HepG2 (cell line): ENCODE measurements at regions not wholly inside any gene's neighbourhood (a gene's known extent, or its start where the extent isn't known, plus 50 kb on each side); places are given as distances from the start of the nearest gene placed in this dataset.

Source experiments
- ATAC-seq: fragments of 200-7000 bp; cut with Tn5 transposase; 3 replicates; pipeline ENCODE4 v1.9.1; 2020; ENCODE audit warnings: mild to moderate bottlenecking, moderate library complexity
- BruUV-seq: library from RNA; stranded (reverse); fragments of 400-500 nt; replicated peaks from 2 replicates; lab custom pipeline; 2021; lab: Mats Ljungman, UMichigan
- CTCF ChIA-PET: fragments of 300-600 bp; formaldehyde crosslinking; extraction: SDS; loops from one replicate; lab custom pipeline; 2021; ENCODE audit warnings: low total read pairs, inconsistent platforms, low intra/inter-chr PET ratio; lab: Yijun Ruan, JAX
- POLR2A ChIA-PET: fragments of 350-600 bp; sonication (Branson Sonifier 250); formaldehyde crosslinking; loops from one replicate; lab custom pipeline; 2020; ENCODE audit warnings: antibody characterized with exemption, inconsistent platforms; lab: Yijun Ruan, JAX
- DNase-seq: peaks from one replicate; pipeline ENCODE4 v3.0.0-alpha.2; 2015; ENCODE audit warnings: low spot score
- FAIRE-seq: peaks from 3 replicates; lab custom pipeline; 2011; peaks lifted over from hg19 to GRCh38; lab: Jason Lieb, UNC
- H2AFZ ChIP-seq: one replicate; pipeline ENCODE4 v1.6.1; 2011; ENCODE audit warnings: low read length, inconsistent platforms
- H3K27ac ChIP-seq: fragments of 300-600 bp; 3 replicates; pipeline ENCODE4 v1.8.0; 2011; ENCODE audit warnings: mixed run types, mild to moderate bottlenecking, mixed read lengths, low read length, inconsistent platforms; ENCODE audit not compliant: insufficient read depth; ENCODE audit errors: extremely low read length
- H3K27me3 ChIP-seq, 2 experiments: fragments of 200-600 bp in 1 of 2; 2 replicates in 1 of 2; 3 replicates in 1 of 2; pipeline versions ENCODE4 v1.6.0 to v1.8.0; 2011; ENCODE audit warnings: low read length in 2 of 2, mild to moderate bottlenecking in 2 of 2, moderate library complexity in 2 of 2, inconsistent platforms in 1 of 2; ENCODE audit not compliant: insufficient read depth in 2 of 2, control insufficient read depth in 1 of 2
- H3K36me3 ChIP-seq, 2 experiments: fragments of 200-600 bp in 1 of 2; replicated peaks in 1 of 2; 2 replicates in 1 of 2; 3 replicates in 1 of 2; pipeline versions ENCODE4 v1.5.1 to v1.8.0; 2011; ENCODE audit warnings: low read length in 2 of 2, inconsistent platforms in 1 of 2; ENCODE audit not compliant: insufficient read depth in 2 of 2, control insufficient read depth in 1 of 2
- H3K4me1 ChIP-seq: 2 replicates; pipeline ENCODE4 v1.5.1; 2012; ENCODE audit warnings: low read length, inconsistent platforms; ENCODE audit not compliant: insufficient read depth
- H3K4me2 ChIP-seq: 2 replicates; pipeline ENCODE4 v1.6.0; 2011; ENCODE audit warnings: low read depth, low read length, inconsistent platforms
- H3K4me3 ChIP-seq, 3 experiments: fragments of 200-600 bp in 1 of 3; sonication (generic), shearing (Covaris generic) in 1 of 3; replicated peaks in 1 of 3; 2 replicates each; pipeline ENCODE4 v1.5.1; 2011 to 2016; ENCODE audit warnings: low read length in 3 of 3, inconsistent platforms in 2 of 3, low read depth in 2 of 3, mild to moderate bottlenecking in 2 of 3, control low read depth in 1 of 3, mixed read lengths in 1 of 3; ENCODE audit not compliant: insufficient read depth in 1 of 3
- H3K79me2 ChIP-seq: one replicate; pipeline ENCODE4 v1.6.1; 2011; ENCODE audit warnings: low read length, inconsistent platforms; ENCODE audit not compliant: insufficient read depth
- H3K9ac ChIP-seq: 2 replicates; pipeline ENCODE4 v1.6.0; 2011; ENCODE audit warnings: mild to moderate bottlenecking, low read depth, low read length, inconsistent platforms; ENCODE audit not compliant: insufficient read depth
- H3K9me3 ChIP-seq: 2 replicates; pipeline ENCODE4 v1.5.1; 2012; ENCODE audit warnings: mild to moderate bottlenecking, low read length
- H4K20me1 ChIP-seq: 2 replicates; pipeline ENCODE4 v1.6.0; 2011; ENCODE audit warnings: inconsistent platforms, mild to moderate bottlenecking, low read length, moderate library complexity; ENCODE audit not compliant: insufficient read depth
- ATF1 ChIP-seq: IDR thresholded peaks from 2 replicates; pipeline ENCODE4 v1.6.1; 2016; ENCODE audit warnings: mild to moderate bottlenecking, control low read depth
- BRD4 ChIP-seq: sonication (generic); formaldehyde crosslinking; IDR thresholded peaks from 2 replicates; pipeline ENCODE4 v1.4.0; 2020; ENCODE audit warnings: missing genetic modification reagents
- CBX2 ChIP-seq, 2 experiments: fragments of 200-600 bp in 1 of 2; sonication (generic); formaldehyde crosslinking in 1 of 2; IDR thresholded peaks; 2 replicates each; pipeline versions ENCODE4 v1.7.0 to v1.8.1; 2018 to 2022; ENCODE audit warnings: low read depth in 2 of 2, low read length in 1 of 2, mild to moderate bottlenecking in 1 of 2, missing genetic modification reagents in 1 of 2
- ESRRA ChIP-seq: sonication (generic); formaldehyde crosslinking; IDR thresholded peaks from 2 replicates; pipeline ENCODE4 v1.5.1; 2020; ENCODE audit warnings: mild to moderate bottlenecking, low read depth, missing genetic modification reagents
- GABPA ChIP-seq, 2 experiments: IDR thresholded peaks; 2 replicates each; pipeline ENCODE4 v1.6.1; 2011 to 2016; ENCODE audit warnings: low read depth in 2 of 2, low read length in 1 of 2, missing biosample characterization in 1 of 2, missing genetic modification characterization in 1 of 2
- ISX ChIP-seq: sonication (generic); formaldehyde crosslinking; conservative IDR thresholded peaks from 2 replicates; pipeline ENCODE4 v1.5.0; 2020; ENCODE audit warnings: missing genetic modification reagents
- NFKBIZ ChIP-seq: IDR thresholded peaks from 2 replicates; pipeline ENCODE4 v1.6.1; 2018; ENCODE audit warnings: missing genetic modification reagents, missing compliant biosample characterization
- NFYC ChIP-seq: IDR thresholded peaks from 2 replicates; pipeline ENCODE4 v1.6.1; 2016; ENCODE audit warnings: missing genetic modification reagents, missing compliant biosample characterization
- NKX3-1 ChIP-seq: sonication (generic); formaldehyde crosslinking; IDR thresholded peaks from 2 replicates; pipeline ENCODE4 v1.5.0; 2020; ENCODE audit warnings: missing genetic modification reagents
- PAX8 ChIP-seq: sonication (generic); formaldehyde crosslinking; IDR thresholded peaks from 2 replicates; pipeline ENCODE4 v1.8.0; 2022; ENCODE audit warnings: mild to moderate bottlenecking, missing genetic modification reagents, borderline replicate concordance
- PPARG ChIP-seq: conservative IDR thresholded peaks from 2 replicates; pipeline ENCODE4 v1.6.1; 2016; ENCODE audit warnings: missing biosample characterization, missing genetic modification reagents
- SRF ChIP-seq: IDR thresholded peaks from 2 replicates; pipeline ENCODE4 v1.6.1; 2011; ENCODE audit warnings: mild to moderate bottlenecking, low read depth, low read length, moderate library complexity
- STAG1 ChIP-seq: sonication (generic); formaldehyde crosslinking; IDR thresholded peaks from 2 replicates; pipeline ENCODE4 v1.4.0; 2020; ENCODE audit warnings: missing genetic modification reagents
- ZNF121 ChIP-seq: sonication (generic); formaldehyde crosslinking; IDR thresholded peaks from 2 replicates; pipeline ENCODE4 v1.5.0; 2020; ENCODE audit warnings: mild to moderate bottlenecking, missing genetic modification reagents
- ZNF543 ChIP-seq: sonication (generic); formaldehyde crosslinking; IDR thresholded peaks from 2 replicates; pipeline ENCODE4 v1.4.0; 2020; ENCODE audit warnings: mild to moderate bottlenecking, missing genetic modification reagents
- ZNF577 ChIP-seq: sonication (generic); formaldehyde crosslinking; IDR thresholded peaks from 2 replicates; pipeline ENCODE4 v1.4.0; 2020; ENCODE audit warnings: mild to moderate bottlenecking, low read depth, missing genetic modification reagents, borderline replicate concordance
- WGBS: methylation state at CpG from one replicate; pipeline ENCODE4 v1.1.6; 2017; ENCODE audit warnings: low lambda C conversion rate; 5-methylcytosine and 5-hydroxymethylcytosine counted together
- in situ Hi-C: cut with HindIII; loops from 2 replicates; pipeline ENCODE4 v1.10.0; 2017; ENCODE audit warnings: low pct_unique_long_range_greater_than_20kb; ENCODE audit not compliant: extremely low pct_ligation_motif_present
- intact Hi-C: fragments of 100-400 bp; cut with micrococcal nuclease; formaldehyde crosslinking; loops from one replicate; pipeline ENCODE4 v1.10.0; 2022; ENCODE audit not compliant: unreplicated experiment
- TF ChIP-seq, protein P1 (sequence below): fragments of 450-650 bp; IDR thresholded peaks from 2 replicates; pipeline ENCODE4 v1.6.1; 2016

DNA sequence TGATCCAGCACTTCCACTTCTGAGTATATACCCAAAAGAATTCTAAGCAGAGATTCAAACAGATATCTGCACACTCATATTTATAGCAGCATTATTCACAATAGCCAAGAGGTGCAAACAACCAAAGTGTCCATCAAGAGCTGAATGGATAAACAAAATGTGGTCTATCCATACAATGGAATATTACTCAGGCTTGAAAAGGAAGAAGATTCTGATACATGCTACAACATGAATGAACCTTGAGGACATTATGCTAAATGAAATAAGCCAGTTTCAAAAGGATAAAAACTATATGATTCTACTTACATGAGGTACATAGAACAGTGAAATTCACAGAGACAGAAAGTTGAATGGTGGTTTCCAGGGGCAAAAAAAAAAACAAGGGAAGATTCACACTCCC, 88.9 kb downstream of the CCDC185 start:
- BruUV-seq = no TSS peak
- CTCF ChIA-PET = no interaction called here
- no peak overlapping the region for H3K9ac ChIP-seq
- no peak for DNase-seq
- H2AFZ ChIP-seq = no peak overlapping the region
- peaks cover 3 to 18% of the 10 kb centered on the region in 2 experiments; a peak in 2 of 5 replicates for H3K27me3 ChIP-seq
- H3K9me3 ChIP-seq = no peaks in the 10 kb centered on the region
- no peaks in the 10 kb centered on the region for H3K79me2 ChIP-seq
- H4K20me1 ChIP-seq = no peaks in the 10 kb centered on the region
- TF ChIP-seq SRF (no peak), ZNF577 (CRISPR knock-in tag) (no peak)
- no peaks in the 10 kb centered on the region for H3K4me1 ChIP-seq
- no peak overlapping the region for H3K4me3 ChIP-seq
- no peak overlapping the region for H3K27ac ChIP-seq
- FAIRE-seq = no peak
- POLR2A ChIA-PET = no interaction called here
- ATAC-seq = no peak
- intact Hi-C loops (no loop called here), in situ Hi-C loops (no loop called here)
- no peak overlapping the region for H3K4me2 ChIP-seq
- H3K36me3 ChIP-seq = no peaks in the 10 kb centered on the region

DNA sequence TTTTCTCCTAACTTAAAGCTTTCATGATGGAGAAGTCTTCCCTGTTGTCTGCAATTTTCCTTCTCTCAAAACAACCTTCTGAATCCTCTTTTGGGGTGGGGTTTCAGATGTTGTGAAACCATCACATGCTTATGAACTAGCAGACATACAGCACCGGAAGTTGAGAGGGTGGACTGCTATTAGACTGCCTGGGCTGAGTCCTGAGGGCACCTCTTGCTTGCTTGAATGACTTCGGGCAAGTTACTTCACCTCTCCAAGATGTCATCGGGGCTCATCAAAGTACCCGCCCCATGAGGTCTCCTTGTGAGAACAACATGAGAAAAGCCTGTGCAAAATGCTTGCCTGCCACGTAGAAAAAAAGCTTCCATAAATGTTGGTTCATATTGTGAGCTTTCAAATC, 89.6 kb downstream of the CCDC185 start:
- H4K20me1 ChIP-seq = no peaks in the 10 kb centered on the region
- H3K9ac ChIP-seq = no peak overlapping the region
- H3K4me2 ChIP-seq = no peak overlapping the region
- H3K4me1 ChIP-seq = no peaks in the 10 kb centered on the region
- intact Hi-C loops = no loop called here
- CTCF ChIA-PET = no interaction called here
- in situ Hi-C loops = no loop called here
- no TSS peak for BruUV-seq
- TF ChIP-seq ISX (CRISPR knock-in tag) (no peak), NKX3-1 (no peak), GABPA (IDR thresholded peaks at IDR 0.05; ENCODE audit: low read depth, low read length) (no peak), GABPA (CRISPR knock-in tag; IDR thresholded peaks at IDR 0.05; ENCODE audit: low read depth) (no peak), ZNF543 (CRISPR knock-in tag) (no peak), CBX2 (IDR thresholded peaks at IDR 0.05; ENCODE audit: low read depth, low read length) (no peak), CBX2 (CRISPR knock-in tag; IDR thresholded peaks at IDR 0.05; ENCODE audit: low read depth) (no peak), STAG1 (CRISPR knock-in tag) (no peak), ESRRA (no peak), PAX8 (CRISPR knock-in tag) (no peak), ATF1 (CRISPR knock-in tag) (no peak), ZNF121 (no peak), NFKBIZ (CRISPR knock-in tag) (no peak), NFYC (CRISPR knock-in tag) (no peak), PPARG (no peak), BRD4 (CRISPR knock-in tag) (no peak)
- TF ChIP-seq, protein P1, sequence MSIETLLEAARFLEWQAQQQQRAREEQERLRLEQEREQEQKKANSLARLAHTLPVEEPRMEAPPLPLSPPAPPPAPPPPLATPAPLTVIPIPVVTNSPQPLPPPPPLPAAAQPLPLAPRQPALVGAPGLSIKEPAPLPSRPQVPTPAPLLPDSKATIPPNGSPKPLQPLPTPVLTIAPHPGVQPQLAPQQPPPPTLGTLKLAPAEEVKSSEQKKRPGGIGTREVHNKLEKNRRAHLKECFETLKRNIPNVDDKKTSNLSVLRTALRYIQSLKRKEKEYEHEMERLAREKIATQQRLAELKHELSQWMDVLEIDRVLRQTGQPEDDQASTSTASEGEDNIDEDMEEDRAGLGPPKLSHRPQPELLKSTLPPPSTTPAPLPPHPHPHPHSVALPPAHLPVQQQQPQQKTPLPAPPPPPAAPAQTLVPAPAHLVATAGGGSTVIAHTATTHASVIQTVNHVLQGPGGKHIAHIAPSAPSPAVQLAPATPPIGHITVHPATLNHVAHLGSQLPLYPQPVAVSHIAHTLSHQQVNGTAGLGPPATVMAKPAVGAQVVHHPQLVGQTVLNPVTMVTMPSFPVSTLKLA = no peak
- 22% methylated on average over 5 of the region's 5 CpGs for WGBS
- ATAC-seq (no peak), DNase-seq (no peak), FAIRE-seq (no peak)
- no peaks in the 10 kb centered on the region for H3K36me3 ChIP-seq
- H3K27me3 ChIP-seq = peaks cover 3 to 20% of the 10 kb centered on the region in 2 experiments; a peak in 3 of 5 replicates
- H2AFZ ChIP-seq = no peak overlapping the region
- POLR2A ChIA-PET = no interaction called here
- no peak overlapping the region for H3K4me3 ChIP-seq
- no peak overlapping the region for H3K27ac ChIP-seq
- H3K79me2 ChIP-seq = no peaks in the 10 kb centered on the region
- no peaks in the 10 kb centered on the region for H3K9me3 ChIP-seq
